ENCODE measurements at regions not wholly inside any gene's neighbourhood (a gene's known extent, or its start where the extent isn't known, plus 50 kb on each side); places are given as distances from the start of the nearest gene placed in this dataset.

DNA sequence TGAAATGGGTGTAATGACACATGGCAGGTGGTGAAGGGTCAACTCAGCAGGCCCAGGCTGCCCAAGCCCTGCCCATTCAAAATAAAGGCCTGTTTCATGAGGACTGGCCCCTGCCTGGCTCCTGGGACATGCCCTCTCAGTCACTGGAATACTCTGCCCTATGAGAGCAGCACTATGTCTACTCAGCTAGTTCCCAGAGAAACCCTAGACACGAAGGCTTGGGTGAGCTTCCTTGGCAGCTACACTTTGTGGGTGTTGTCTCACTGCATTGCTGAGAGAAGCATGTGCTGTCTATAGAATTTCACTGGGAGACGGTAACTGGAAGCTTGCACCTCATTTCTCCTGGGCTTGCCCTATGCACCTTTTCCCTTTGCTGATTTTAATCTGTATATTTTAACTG is 752.8 kb downstream of the LIG4 start:
- intact Hi-C loops (cut with micrococcal nuclease) = no loop called here
- H3K9me2 ChIP-seq (replicated peaks; ENCODE audit: low read length) = no peaks in the 10 kb centered on the region
- H3K36me3 ChIP-seq (ENCODE audit: low read depth, low read length) = no peaks in the 10 kb centered on the region
- no peak overlapping the region for H3K9ac ChIP-seq (ENCODE audit: low read length)
- peaks cover 12% of the 10 kb centered on the region; the same call in 1 of the 2 replicates for H3K4me1 ChIP-seq (ENCODE audit: insufficient read depth, low read length)
- POLR2A ChIA-PET (ENCODE audit: unreplicated experiment) = no interaction called here
- no peak overlapping the region for H3K4me2 ChIP-seq (ENCODE audit: low read length)
- DNase-seq = no peak
- no peak overlapping the region for H3K27ac ChIP-seq (ENCODE audit: low read length)
- H2AFZ ChIP-seq (ENCODE audit: low read length) = no peak overlapping the region
- H3F3A ChIP-seq (ENCODE audit: low read length, unreplicated experiment) = no peaks in the 10 kb centered on the region
- CTCF ChIA-PET = no interaction called here
- no TSS peak for BruUV-seq (replicated peaks)
- no peak overlapping the region for H3K4me3 ChIP-seq (ENCODE audit: low read length)
- H3K79me2 ChIP-seq (ENCODE audit: low read length) = no peaks in the 10 kb centered on the region
- no peaks in the 10 kb centered on the region for H4K20me1 ChIP-seq (ENCODE audit: low read length)
- H3K27me3 ChIP-seq (ENCODE audit: low read length) = no peaks in the 10 kb centered on the region
- TF ChIP-seq EZH2 (IDR thresholded peaks at IDR 0.05; ENCODE audit: low read length, unreplicated experiment) = no peak
- TF ChIP-seq, protein P1, sequence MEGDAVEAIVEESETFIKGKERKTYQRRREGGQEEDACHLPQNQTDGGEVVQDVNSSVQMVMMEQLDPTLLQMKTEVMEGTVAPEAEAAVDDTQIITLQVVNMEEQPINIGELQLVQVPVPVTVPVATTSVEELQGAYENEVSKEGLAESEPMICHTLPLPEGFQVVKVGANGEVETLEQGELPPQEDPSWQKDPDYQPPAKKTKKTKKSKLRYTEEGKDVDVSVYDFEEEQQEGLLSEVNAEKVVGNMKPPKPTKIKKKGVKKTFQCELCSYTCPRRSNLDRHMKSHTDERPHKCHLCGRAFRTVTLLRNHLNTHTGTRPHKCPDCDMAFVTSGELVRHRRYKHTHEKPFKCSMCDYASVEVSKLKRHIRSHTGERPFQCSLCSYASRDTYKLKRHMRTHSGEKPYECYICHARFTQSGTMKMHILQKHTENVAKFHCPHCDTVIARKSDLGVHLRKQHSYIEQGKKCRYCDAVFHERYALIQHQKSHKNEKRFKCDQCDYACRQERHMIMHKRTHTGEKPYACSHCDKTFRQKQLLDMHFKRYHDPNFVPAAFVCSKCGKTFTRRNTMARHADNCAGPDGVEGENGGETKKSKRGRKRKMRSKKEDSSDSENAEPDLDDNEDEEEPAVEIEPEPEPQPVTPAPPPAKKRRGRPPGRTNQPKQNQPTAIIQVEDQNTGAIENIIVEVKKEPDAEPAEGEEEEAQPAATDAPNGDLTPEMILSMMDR (conservative IDR thresholded peaks at IDR 0.05; ENCODE audit: low read depth, low read length) = no peak
- ATAC-seq = no peak
- no peaks in the 10 kb centered on the region for H3K9me3 ChIP-seq (ENCODE audit: low read length)

DNA sequence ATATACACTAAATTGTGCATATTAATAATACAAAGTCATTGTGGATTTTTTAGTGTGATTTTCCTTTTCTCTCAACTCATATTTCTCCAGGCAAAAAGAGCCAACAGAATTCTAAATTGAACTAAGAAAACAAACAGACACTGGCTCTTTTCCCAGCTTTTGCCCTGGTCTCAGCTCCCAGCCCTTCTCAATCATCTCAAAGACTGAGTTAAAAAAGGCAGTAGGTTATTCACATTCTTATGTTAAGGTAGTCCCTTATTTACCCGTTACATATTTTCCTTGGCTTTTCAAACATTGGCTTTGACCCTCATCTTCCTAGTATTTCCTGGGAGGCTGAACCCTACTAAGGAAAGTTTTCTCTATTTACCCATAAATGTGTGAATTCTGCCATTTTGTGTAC is 753.6 kb downstream of the LIG4 start:
- H3K27ac ChIP-seq (ENCODE audit: low read length) = no peak overlapping the region
- H3K27me3 ChIP-seq (ENCODE audit: low read length) = no peaks in the 10 kb centered on the region
- BruUV-seq (replicated peaks) = no TSS peak
- H3K9me3 ChIP-seq (ENCODE audit: low read length) = no peaks in the 10 kb centered on the region
- POLR2A ChIA-PET (ENCODE audit: unreplicated experiment) = no interaction called here
- no peak overlapping the region for H2AFZ ChIP-seq (ENCODE audit: low read length)
- H3K9me2 ChIP-seq (replicated peaks; ENCODE audit: low read length) = no peaks in the 10 kb centered on the region
- ATAC-seq (no peak), DNase-seq (no peak)
- H3K4me2 ChIP-seq (ENCODE audit: low read length) = no peak overlapping the region
- no peaks in the 10 kb centered on the region for H3K36me3 ChIP-seq (ENCODE audit: low read depth, low read length)
- CTCF ChIA-PET = interaction anchor here (0.6 kb wide), 1 partner anchor 403 kb away, joined by 3 read pairs; no protein-coding TSS in a partner anchor
- TF ChIP-seq EZH2phosphoT487 (IDR thresholded peaks at IDR 0.05; ENCODE audit: borderline replicate concordance, low read length) = no peak
- TF ChIP-seq, protein P1 (conservative IDR thresholded peaks at IDR 0.05; ENCODE audit: low read depth, low read length) = no peak
- no peak for TF ChIP-seq EZH2 (IDR thresholded peaks at IDR 0.05; ENCODE audit: low read length, unreplicated experiment)
- H3F3A ChIP-seq (ENCODE audit: low read length, unreplicated experiment) = no peaks in the 10 kb centered on the region
- no peak overlapping the region for H3K4me3 ChIP-seq (ENCODE audit: low read length)
- H3K4me1 ChIP-seq (ENCODE audit: insufficient read depth, low read length) = peaks cover 7% of the 10 kb centered on the region; the same call in 1 of the 2 replicates
- intact Hi-C loops (cut with micrococcal nuclease) = no loop called here
- no peak overlapping the region for H3K9ac ChIP-seq (ENCODE audit: low read length)
- no peaks in the 10 kb centered on the region for H4K20me1 ChIP-seq (ENCODE audit: low read length)
- no peaks in the 10 kb centered on the region for H3K79me2 ChIP-seq (ENCODE audit: low read length)

GRCh38 chr13:107459430-107459829 is 755.9 kb downstream of the LIG4 start:
- CTCF ChIA-PET = interaction anchor here (0.7 kb wide), 1 partner anchor 284 kb away, joined by 5 read pairs; no protein-coding TSS in a partner anchor
- Histone ChIP-seq H3K9ac (ENCODE audit: low read length) (no peak overlapping the region), H3K4me2 (ENCODE audit: low read length) (no peak overlapping the region)

More at GRCh38 chr13:107459430-107459829, 755.9 kb downstream of the LIG4 start:
- no TSS peak for BruUV-seq (replicated peaks)
- Histone ChIP-seq H3K79me2 (ENCODE audit: low read length) (no peaks in the 10 kb centered on the region), H4K20me1 (ENCODE audit: low read length) (no peaks in the 10 kb centered on the region), H3K4me3 (ENCODE audit: low read length) (no peak overlapping the region), H3K9me3 (ENCODE audit: low read length) (no peaks in the 10 kb centered on the region), H3K27me3 (ENCODE audit: low read length) (no peaks in the 10 kb centered on the region), H3F3A (ENCODE audit: low read length, unreplicated experiment) (no peaks in the 10 kb centered on the region), H3K9me2 (replicated peaks; ENCODE audit: low read length) (no peaks in the 10 kb centered on the region), H3K36me3 (ENCODE audit: low read depth, low read length) (no peaks in the 10 kb centered on the region), H2AFZ (ENCODE audit: low read length) (no peak overlapping the region), H3K4me1 (ENCODE audit: insufficient read depth, low read length) (no peaks in the 10 kb centered on the region), H3K27ac (ENCODE audit: low read length) (no peak overlapping the region)
- intact Hi-C loops (cut with micrococcal nuclease) = no loop called here
- TF ChIP-seq EZH2phosphoT487 (IDR thresholded peaks at IDR 0.05; ENCODE audit: borderline replicate concordance, low read length) (no peak), EZH2 (IDR thresholded peaks at IDR 0.05; ENCODE audit: low read length, unreplicated experiment) (no peak)
- TF ChIP-seq, protein P1 (conservative IDR thresholded peaks at IDR 0.05; ENCODE audit: low read depth, low read length) = no peak
- ATAC-seq (no peak), DNase-seq (no peak)
- POLR2A ChIA-PET (ENCODE audit: unreplicated experiment) = interaction anchor here (0.5 to 0.6 kb wide), 2 partner anchors 105 to 1851 kb away, joined by 3 to 6 read pairs; no protein-coding TSS in a partner anchor

All from PC-3 (cell line).